ENCODE measurements at regions not wholly inside any gene's neighbourhood (a gene's known extent, or its start where the extent isn't known, plus 50 kb on each side); places are given as distances from the start of the nearest gene placed in this dataset.

GRCh38 chr5:50905996-50906570 lies 239.6 kb downstream of the PARP8 start:
- TF ChIP-seq BHLHE40 (IDR thresholded peaks at IDR 0.05; ENCODE audit: borderline replicate concordance) (no peak), L3MBTL2 (conservative IDR thresholded peaks at IDR 0.05) (no peak), SP1 (IDR thresholded peaks at IDR 0.05) (no peak), ARNT (IDR thresholded peaks at IDR 0.05) (no peak), ZNF384 (IDR thresholded peaks at IDR 0.05) (no peak), CTBP1 (IDR thresholded peaks at IDR 0.05; ENCODE audit: borderline replicate concordance) (no peak), HDGF (IDR thresholded peaks at IDR 0.05; ENCODE audit: borderline replicate concordance) (no peak), FOXK2 (IDR thresholded peaks at IDR 0.05) (no peak), FOXA1 (IDR thresholded peaks at IDR 0.05) (no peak)
